ENCODE measurements at regions not wholly inside any gene's neighbourhood (a gene's known extent, or its start where the extent isn't known, plus 50 kb on each side); places are given as distances from the start of the nearest gene placed in this dataset.

DNA sequence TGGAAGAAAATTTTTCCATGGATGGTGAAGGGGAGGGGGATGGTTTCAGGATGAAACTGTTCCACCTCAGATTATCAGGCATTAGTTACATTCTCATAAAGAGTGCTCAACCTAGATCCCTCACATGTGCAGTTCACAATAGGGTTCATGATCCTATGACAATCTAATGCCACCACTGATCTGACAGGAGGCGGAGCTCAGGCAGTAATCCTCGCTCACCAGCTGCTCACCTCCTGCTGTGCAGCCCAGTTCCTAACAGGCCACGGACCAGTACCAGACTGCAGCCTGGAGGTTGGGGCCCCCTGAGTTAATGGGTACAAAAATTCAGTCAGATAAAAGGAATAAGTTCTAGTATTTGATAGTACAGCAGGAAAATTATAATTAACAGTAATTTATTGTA is 337.2 kb downstream of the NPR3 start:
- TF ChIP-seq YY1 (IDR thresholded peaks at IDR 0.05; ENCODE audit: insufficient read depth, insufficient read length): no peak
- no peak for TF ChIP-seq ZNF274 (IDR thresholded peaks at IDR 0.05; ENCODE audit: low read depth, low read length)
